SU-DHL-6 (cell line): ENCODE measurements at regions not wholly inside any gene's neighbourhood (a gene's known extent, or its start where the extent isn't known, plus 50 kb on each side); places are given as distances from the start of the nearest gene placed in this dataset.

ENCODE experiments used
- H2AFZ ChIP-seq: fragments of 200-600 bp; sonication (generic); 2 replicates; pipeline ENCODE4 v1.6.1; 2014; ENCODE audit warnings: low read depth, mild to moderate bottlenecking, moderate library complexity, mixed read lengths, antibody characterized with exemption, low read length; ENCODE audit not compliant: severe bottlenecking
- H3F3A ChIP-seq: fragments of 200-600 bp; shearing (Covaris generic); 2 replicates; pipeline ENCODE4 v1.6.0; 2016; ENCODE audit warnings: antibody characterized with exemption, mild to moderate bottlenecking; ENCODE audit not compliant: insufficient read depth
- H3K27ac ChIP-seq: fragments of 200-600 bp; sonication (generic); 2 replicates; pipeline ENCODE4 v1.5.1; 2016; ENCODE audit warnings: low read depth, mild to moderate bottlenecking, low read length, moderate library complexity, mixed read lengths
- H3K27me3 ChIP-seq: fragments of 200-600 bp; sonication (generic), shearing (Covaris generic); 2 replicates; pipeline ENCODE4 v1.6.0; 2014; ENCODE audit warnings: mild to moderate bottlenecking, low read length
- H3K36me3 ChIP-seq: fragments of 200-600 bp; sonication (generic); 2 replicates; pipeline ENCODE4 v1.6.1; 2014; ENCODE audit warnings: mild to moderate bottlenecking, low read length, mixed read lengths
- H3K4me2 ChIP-seq: fragments of 300-600, 200-600 bp; shearing (Covaris generic), sonication (generic); 2 replicates; pipeline ENCODE4 v1.6.0; 2014; ENCODE audit warnings: low read length, low read depth, mild to moderate bottlenecking; ENCODE audit not compliant: poor library complexity, severe bottlenecking
- H3K4me3 ChIP-seq: fragments of 200-600 bp; sonication (generic); 2 replicates; pipeline ENCODE4 v1.5.1; 2014; ENCODE audit warnings: antibody characterized with exemption, low read length, mild to moderate bottlenecking, mixed read lengths; ENCODE audit not compliant: insufficient read depth, poor library complexity, severe bottlenecking
- H3K79me2 ChIP-seq: fragments of 200-600 bp; sonication (generic); 2 replicates; pipeline ENCODE4 v1.6.1; 2014; ENCODE audit warnings: mild to moderate bottlenecking, low read length, moderate library complexity; ENCODE audit not compliant: insufficient read depth
- H3K9ac ChIP-seq: fragments of 200-600 bp; sonication (generic); 2 replicates; pipeline ENCODE4 v1.7.0; 2014; ENCODE audit warnings: mild to moderate bottlenecking, low read length
- H3K9me2 ChIP-seq: fragments of 200-600 bp; sonication (generic); replicated peaks from 2 replicates; pipeline ENCODE4 v1.6.1; 2014; ENCODE audit warnings: low read length; ENCODE audit not compliant: insufficient read depth
- H3K9me3 ChIP-seq: fragments of 200-600 bp; sonication (generic); 2 replicates; pipeline ENCODE4 v1.6.1; 2014; ENCODE audit warnings: low read length, mixed read lengths; ENCODE audit not compliant: insufficient read depth
- H4K20me1 ChIP-seq: fragments of 200-600 bp; sonication (generic); 2 replicates; pipeline ENCODE4 v1.6.1; 2014; ENCODE audit warnings: low read depth, mild to moderate bottlenecking, antibody characterized with exemption, low read length, moderate library complexity, mixed read lengths
- EZH2phosphoT487 ChIP-seq: fragments of 200-600 bp; sonication (generic), shearing (Covaris generic); conservative IDR thresholded peaks from 2 replicates; pipeline ENCODE4 v1.6.1; 2018; ENCODE audit warnings: mild to moderate bottlenecking, antibody characterized with exemption, low read length, moderate library complexity, mixed read lengths
- TF ChIP-seq, protein P1 (sequence below): fragments of 200-600 bp; sonication (generic); IDR thresholded peaks from one replicate; pipeline ENCODE4 v1.5.1; 2017; ENCODE audit warnings: antibody characterized with exemption, mild to moderate bottlenecking, low read length, moderate library complexity; ENCODE audit not compliant: insufficient read depth, poor library complexity, severe bottlenecking

DNA sequence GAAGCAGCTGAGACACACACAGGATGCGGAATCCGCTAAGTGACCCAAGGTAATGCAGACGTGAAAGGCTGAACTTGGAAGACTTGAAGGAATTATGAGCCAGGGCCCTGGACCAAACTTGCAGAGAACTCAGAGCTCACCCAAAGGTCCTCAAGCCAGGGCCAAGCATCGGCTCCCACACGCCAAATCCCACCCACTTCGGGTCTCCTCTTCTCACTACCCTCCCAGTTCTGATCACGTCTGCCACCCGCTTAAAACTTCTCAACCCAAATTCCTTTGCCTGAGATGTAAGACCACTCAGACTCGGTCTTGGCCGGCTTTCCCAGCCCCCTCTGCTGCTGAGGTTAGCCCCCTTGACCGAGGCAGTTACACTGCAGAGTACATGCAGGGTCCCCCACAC is 130.1 kb downstream of the PSMG1 start:
- Histone ChIP-seq H3K4me2 (no peak overlapping the region), H4K20me1 (no peaks in the 10 kb centered on the region), H3K9me3 (no peaks in the 10 kb centered on the region), H3K27me3 (no peaks in the 10 kb centered on the region), H3K27ac (no peak overlapping the region), H2AFZ (no peak overlapping the region), H3K9me2 (no peaks in the 10 kb centered on the region), H3K36me3 (no peaks in the 10 kb centered on the region), H3K9ac (no peak overlapping the region), H3K79me2 (no peaks in the 10 kb centered on the region), H3K4me3 (no peak overlapping the region), H3F3A (no peaks in the 10 kb centered on the region)
- TF ChIP-seq, protein P1, sequence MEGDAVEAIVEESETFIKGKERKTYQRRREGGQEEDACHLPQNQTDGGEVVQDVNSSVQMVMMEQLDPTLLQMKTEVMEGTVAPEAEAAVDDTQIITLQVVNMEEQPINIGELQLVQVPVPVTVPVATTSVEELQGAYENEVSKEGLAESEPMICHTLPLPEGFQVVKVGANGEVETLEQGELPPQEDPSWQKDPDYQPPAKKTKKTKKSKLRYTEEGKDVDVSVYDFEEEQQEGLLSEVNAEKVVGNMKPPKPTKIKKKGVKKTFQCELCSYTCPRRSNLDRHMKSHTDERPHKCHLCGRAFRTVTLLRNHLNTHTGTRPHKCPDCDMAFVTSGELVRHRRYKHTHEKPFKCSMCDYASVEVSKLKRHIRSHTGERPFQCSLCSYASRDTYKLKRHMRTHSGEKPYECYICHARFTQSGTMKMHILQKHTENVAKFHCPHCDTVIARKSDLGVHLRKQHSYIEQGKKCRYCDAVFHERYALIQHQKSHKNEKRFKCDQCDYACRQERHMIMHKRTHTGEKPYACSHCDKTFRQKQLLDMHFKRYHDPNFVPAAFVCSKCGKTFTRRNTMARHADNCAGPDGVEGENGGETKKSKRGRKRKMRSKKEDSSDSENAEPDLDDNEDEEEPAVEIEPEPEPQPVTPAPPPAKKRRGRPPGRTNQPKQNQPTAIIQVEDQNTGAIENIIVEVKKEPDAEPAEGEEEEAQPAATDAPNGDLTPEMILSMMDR, result no peak
- TF ChIP-seq EZH2phosphoT487, result no peak

DNA sequence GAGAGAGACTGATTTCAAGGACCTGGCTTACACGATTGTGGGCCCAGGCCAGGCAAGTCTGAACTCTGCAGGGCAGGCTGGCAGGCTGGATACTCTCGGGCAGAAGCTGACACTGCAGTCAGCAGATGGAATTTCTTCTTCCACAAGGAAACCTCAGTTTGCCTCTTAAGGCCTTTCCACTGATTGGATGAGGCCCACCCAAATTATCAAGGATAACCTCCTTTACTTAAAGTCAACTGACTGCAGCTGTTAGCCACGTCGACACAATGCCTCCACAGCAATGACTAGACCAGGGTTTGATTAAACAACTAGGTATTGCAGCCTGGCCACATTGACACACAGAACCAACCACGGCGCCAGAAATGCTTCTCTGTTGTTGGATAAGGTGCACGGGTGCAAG is 130.5 kb downstream of the PSMG1 start:
- no peak overlapping the region for H3K9ac ChIP-seq
- H2AFZ ChIP-seq, result no peak overlapping the region
- H3K36me3 ChIP-seq, result no peaks in the 10 kb centered on the region
- no peak for TF ChIP-seq EZH2phosphoT487
- TF ChIP-seq, protein P1, result no peak
- H3K9me2 ChIP-seq, result no peaks in the 10 kb centered on the region
- H3K4me2 ChIP-seq, result no peak overlapping the region
- no peak overlapping the region for H3K27ac ChIP-seq
- H3K9me3 ChIP-seq, result no peaks in the 10 kb centered on the region
- H3K79me2 ChIP-seq, result no peaks in the 10 kb centered on the region
- H3K4me3 ChIP-seq, result no peak overlapping the region
- no peaks in the 10 kb centered on the region for H4K20me1 ChIP-seq
- no peaks in the 10 kb centered on the region for H3F3A ChIP-seq
- H3K27me3 ChIP-seq, result no peaks in the 10 kb centered on the region

GRCh38 chr21:39051588-39051949 is 131.7 kb downstream of the PSMG1 start:
- H3K79me2 ChIP-seq, result no peaks in the 10 kb centered on the region
- H4K20me1 ChIP-seq, result no peaks in the 10 kb centered on the region
- no peaks in the 10 kb centered on the region for H3F3A ChIP-seq
- H3K9ac ChIP-seq, result no peak overlapping the region
- H3K9me3 ChIP-seq, result no peaks in the 10 kb centered on the region
- no peaks in the 10 kb centered on the region for H3K36me3 ChIP-seq
- no peak overlapping the region for H3K4me2 ChIP-seq
- no peak overlapping the region for H3K27ac ChIP-seq
- no peak overlapping the region for H3K4me3 ChIP-seq
- H2AFZ ChIP-seq, result no peak overlapping the region
- TF ChIP-seq, protein P1, result no peak
- TF ChIP-seq EZH2phosphoT487, result no peak
- H3K9me2 ChIP-seq, result no peaks in the 10 kb centered on the region
- no peaks in the 10 kb centered on the region for H3K27me3 ChIP-seq
